ENCODE measurements at regions not wholly inside any gene's neighbourhood (a gene's known extent, or its start where the extent isn't known, plus 50 kb on each side); places are given as distances from the start of the nearest gene placed in this dataset.
A peak's percentile ranks its signal among the peaks of the same experiment; 100 is the strongest.
"Not testable (repeated sequence)": the region's sequence is repeated elsewhere in the genome, so short reads cannot be mapped to it uniquely, and the experiment has no call there.

GRCh38 chr2:59233920-59234319 is 992.8 kb upstream of the FANCL start:
- WGBS, 2 donors: 86 to 91% methylated on average over 4 of the region's 4 CpGs
- intact Hi-C loops (cut with DNase I): no loop called here
- DNase-seq (no peak), ATAC-seq (no peak)
- Histone ChIP-seq H3K9me3 (no peaks in the 10 kb centered on the region), H3K27ac (no peak overlapping the region), H3K4me3 (no peak overlapping the region), H3K4me1 (no peaks in the 10 kb centered on the region), H3K36me3 (no peaks in the 10 kb centered on the region), H3K27me3 (no peaks in the 10 kb centered on the region)
- no peak for TF ChIP-seq CTCF (IDR thresholded peaks at IDR 0.05)

GRCh38 chr2:59233448-59233847 is 992.3 kb upstream of the FANCL start:
- no peak for ATAC-seq

GRCh38 chr2:59232394-59233165 is 991.5 kb upstream of the FANCL start:
- no peak for TF ChIP-seq CTCF (IDR thresholded peaks at IDR 0.05)
- H3K27me3 ChIP-seq: no peaks in the 10 kb centered on the region
- no peak for DNase-seq
- H3K4me3 ChIP-seq: no peak overlapping the region
- no peaks in the 10 kb centered on the region for H3K4me1 ChIP-seq
- H3K9me3 ChIP-seq: no peaks in the 10 kb centered on the region
- intact Hi-C loops (cut with DNase I): no loop called here
- H3K36me3 ChIP-seq: no peaks in the 10 kb centered on the region
- 85 to 88% methylated on average over 10 of the region's 10 CpGs for WGBS, 2 donors
- no peak for ATAC-seq
- H3K27ac ChIP-seq: no peak overlapping the region

More at GRCh38 chr2:59233448-59233847, 992.3 kb upstream of the FANCL start:
- no peak for DNase-seq
- TF ChIP-seq CTCF (IDR thresholded peaks at IDR 0.05): no peak
- Histone ChIP-seq H3K4me3 (no peak overlapping the region), H3K4me1 (no peaks in the 10 kb centered on the region), H3K36me3 (no peaks in the 10 kb centered on the region), H3K27me3 (no peaks in the 10 kb centered on the region), H3K27ac (no peak overlapping the region), H3K9me3 (no peaks in the 10 kb centered on the region)
- intact Hi-C loops (cut with DNase I): no loop called here

GRCh38 chr2:59226362-59226761 is 985.2 kb upstream of the FANCL start:
- WGBS, 2 donors: 69 to 86% methylated on average over 1 of the region's 1 CpG
- H3K9me3 ChIP-seq; H3K4me3 ChIP-seq; H3K27me3 ChIP-seq; DNase-seq; intact Hi-C loops (cut with DNase I); H3K36me3 ChIP-seq; H3K27ac ChIP-seq; H3K4me1 ChIP-seq; ATAC-seq: not testable (repeated sequence)

GRCh38 chr2:59223742-59224141 is 982.6 kb upstream of the FANCL start:
- Histone ChIP-seq H3K27ac (no peak overlapping the region), H3K9me3 (no peaks in the 10 kb centered on the region), H3K4me3 (no peak overlapping the region), H3K4me1 (no peaks in the 10 kb centered on the region), H3K36me3 (no peaks in the 10 kb centered on the region), H3K27me3 (no peaks in the 10 kb centered on the region)
- intact Hi-C loops (cut with DNase I): no loop called here
- DNase-seq (peak in 1 of 2 donors; percentile 28), ATAC-seq (peak in 5 of 8 donors; percentile 53 to 83 (median 68))
- no peak for TF ChIP-seq CTCF (IDR thresholded peaks at IDR 0.05)

All from heart right ventricle (tissue), 16 donors.